ENCODE measurements at regions not wholly inside any gene's neighbourhood (a gene's known extent, or its start where the extent isn't known, plus 50 kb on each side); places are given as distances from the start of the nearest gene placed in this dataset.

GRCh38 chr2:16205631-16206030 lies 265.3 kb downstream of the MYCN start:
- Histone ChIP-seq H3K27ac (no peak overlapping the region), H3K36me3 (no peaks in the 10 kb centered on the region), H3K4me3 (ENCODE audit: low read depth, low read length) (no peak overlapping the region), H3K9me3 (ENCODE audit: severe bottlenecking) (peaks cover 10% of the 10 kb centered on the region), H3K27me3 (ENCODE audit: insufficient read depth, low read depth, severe bottlenecking) (no peaks in the 10 kb centered on the region)
- no peak for TF ChIP-seq CTCF (IDR thresholded peaks at IDR 0.05; ENCODE audit: low read depth, low read length)
- no peak for DNase-seq

GRCh38 chr2:16204886-16205620 lies 264.7 kb downstream of the MYCN start:
- TF ChIP-seq CTCF (IDR thresholded peaks at IDR 0.05; ENCODE audit: low read depth, low read length), result no peak
- Histone ChIP-seq H3K4me3 (ENCODE audit: low read depth, low read length) (no peak overlapping the region), H3K36me3 (no peaks in the 10 kb centered on the region), H3K9me3 (ENCODE audit: severe bottlenecking) (peaks cover 10% of the 10 kb centered on the region), H3K27me3 (ENCODE audit: insufficient read depth, low read depth, severe bottlenecking) (no peaks in the 10 kb centered on the region), H3K27ac (no peak overlapping the region)
- no peak for DNase-seq

- no peak for DNase-seq
- H3K4me3 ChIP-seq (ENCODE audit: low read depth, low read length), result no peak overlapping the region
- peaks cover 9% of the 10 kb centered on the region for H3K9me3 ChIP-seq (ENCODE audit: severe bottlenecking)
- no peak for TF ChIP-seq CTCF (IDR thresholded peaks at IDR 0.05; ENCODE audit: low read depth, low read length)
- no peaks in the 10 kb centered on the region for H3K36me3 ChIP-seq
- no peaks in the 10 kb centered on the region for H3K27me3 ChIP-seq (ENCODE audit: insufficient read depth, low read depth, severe bottlenecking)
- no peak overlapping the region for H3K27ac ChIP-seq
These were observed 263.9 kb downstream of the MYCN start for GRCh38 chr2:16204251-16204650.

GRCh38 chr2:16203691-16204090 lies 263.3 kb downstream of the MYCN start:
- Histone ChIP-seq H3K27me3 (ENCODE audit: insufficient read depth, low read depth, severe bottlenecking) (no peaks in the 10 kb centered on the region), H3K36me3 (no peaks in the 10 kb centered on the region), H3K27ac (no peak overlapping the region), H3K4me3 (ENCODE audit: low read depth, low read length) (no peak overlapping the region), H3K9me3 (ENCODE audit: severe bottlenecking) (peaks cover 4% of the 10 kb centered on the region)
- no peak for DNase-seq
- no peak for TF ChIP-seq CTCF (IDR thresholded peaks at IDR 0.05; ENCODE audit: low read depth, low read length)

- H3K27me3 ChIP-seq (ENCODE audit: insufficient read depth, low read depth, severe bottlenecking), result no peaks in the 10 kb centered on the region
- H3K4me3 ChIP-seq (ENCODE audit: low read depth, low read length), result no peak overlapping the region
- TF ChIP-seq CTCF (IDR thresholded peaks at IDR 0.05; ENCODE audit: low read depth, low read length), result no peak
- DNase-seq, result no peak
- no peaks in the 10 kb centered on the region for H3K36me3 ChIP-seq
- H3K27ac ChIP-seq, result no peak overlapping the region
- no peaks in the 10 kb centered on the region for H3K9me3 ChIP-seq (ENCODE audit: severe bottlenecking)
These were observed 262.7 kb downstream of the MYCN start for GRCh38 chr2:16203069-16203468.

Measured in WERI-Rb-1 (cell line).